ENCODE measurements at regions not wholly inside any gene's neighbourhood (a gene's known extent, or its start where the extent isn't known, plus 50 kb on each side); places are given as distances from the start of the nearest gene placed in this dataset.

GRCh38 chr6:157760137-157760536, 62.9 kb upstream of the SNX9 start:
- 90 to 98% methylated on average over 6 of the region's 6 CpGs for WGBS, 2 donors
- Histone ChIP-seq H3K4me3 (no peak overlapping the region), H3K27ac (no peak overlapping the region), H3K36me3 (ENCODE audit: low read depth, missing control alignments) (no peaks in the 10 kb centered on the region), H3K27me3 (no peaks in the 10 kb centered on the region), H3K9me3 (no peaks in the 10 kb centered on the region), H3K4me1 (peaks cover 3% of the 10 kb centered on the region)
- intact Hi-C loops (cut with DNase I; ENCODE audit: low total_unique reads), result no loop called here
- no peak for DNase-seq
- TF ChIP-seq CTCF (IDR thresholded peaks at IDR 0.05) (no peak), POLR2A (IDR thresholded peaks at IDR 0.05) (no peak)

- TF ChIP-seq CTCF (IDR thresholded peaks at IDR 0.05), result no peak
- no peak for TF ChIP-seq POLR2A (IDR thresholded peaks at IDR 0.05)
- H3K36me3 ChIP-seq (ENCODE audit: low read depth, missing control alignments), result no peaks in the 10 kb centered on the region
- H3K9me3 ChIP-seq, result no peaks in the 10 kb centered on the region
- peaks cover 3% of the 10 kb centered on the region for H3K4me1 ChIP-seq
- H3K27me3 ChIP-seq, result no peaks in the 10 kb centered on the region
- H3K4me3 ChIP-seq, result no peak overlapping the region
- DNase-seq, result no peak
- 71 to 81% methylated on average over 7 of the region's 7 CpGs for WGBS, 2 donors
- intact Hi-C loops (cut with DNase I; ENCODE audit: low total_unique reads), result no loop called here
- no peak overlapping the region for H3K27ac ChIP-seq
These were observed 62.3 kb upstream of the SNX9 start for GRCh38 chr6:157760589-157761330.

- TF ChIP-seq POLR2A (IDR thresholded peaks at IDR 0.05), result no peak
- TF ChIP-seq CTCF (IDR thresholded peaks at IDR 0.05), result no peak
- H3K4me1 ChIP-seq, result peaks cover 3% of the 10 kb centered on the region
- H3K27me3 ChIP-seq, result no peaks in the 10 kb centered on the region
- intact Hi-C loops (cut with DNase I; ENCODE audit: low total_unique reads), result no loop called here
- H3K36me3 ChIP-seq (ENCODE audit: low read depth, missing control alignments), result no peaks in the 10 kb centered on the region
- 89 to 94% methylated on average over 12 of the region's 12 CpGs for whole genome bisulfite sequencing, 2 donors
- no peak overlapping the region for H3K4me3 ChIP-seq
- H3K27ac ChIP-seq, result no peak overlapping the region
- no peak for DNase-seq
- no peaks in the 10 kb centered on the region for H3K9me3 ChIP-seq
These were observed 61.6 kb upstream of the SNX9 start for GRCh38 chr6:157761331-157761921.

GRCh38 chr6:157761926-157762325, 61.1 kb upstream of the SNX9 start:
- Histone ChIP-seq H3K27me3 (no peaks in the 10 kb centered on the region), H3K27ac (no peak overlapping the region), H3K4me1 (peaks cover 3% of the 10 kb centered on the region), H3K9me3 (no peaks in the 10 kb centered on the region), H3K36me3 (ENCODE audit: low read depth, missing control alignments) (no peaks in the 10 kb centered on the region), H3K4me3 (no peak overlapping the region)
- TF ChIP-seq CTCF (IDR thresholded peaks at IDR 0.05), result no peak
- TF ChIP-seq POLR2A (IDR thresholded peaks at IDR 0.05), result no peak
- WGBS, 2 donors, result 86 to 91% methylated on average over 13 of the region's 13 CpGs
- DNase-seq, result no peak
- intact Hi-C loops (cut with DNase I; ENCODE audit: low total_unique reads), result no loop called here

- H3K27ac ChIP-seq, result no peak overlapping the region
- intact Hi-C loops (cut with DNase I; ENCODE audit: low total_unique reads), result no loop called here
- WGBS, 2 donors, result 68 to 72% methylated on average over 7 of the region's 7 CpGs
These were observed 60.4 kb upstream of the SNX9 start for GRCh38 chr6:157762636-157763035.

More at GRCh38 chr6:157762636-157763035, 60.4 kb upstream of the SNX9 start:
- TF ChIP-seq CTCF (IDR thresholded peaks at IDR 0.05) (no peak), POLR2A (IDR thresholded peaks at IDR 0.05) (no peak)
- Histone ChIP-seq H3K4me1 (peaks cover 3% of the 10 kb centered on the region), H3K4me3 (no peak overlapping the region), H3K36me3 (ENCODE audit: low read depth, missing control alignments) (no peaks in the 10 kb centered on the region), H3K9me3 (no peaks in the 10 kb centered on the region), H3K27me3 (no peaks in the 10 kb centered on the region)
- DNase-seq, result no peak
